A549 (cell line): ENCODE measurements at regions not wholly inside any gene's neighbourhood (a gene's known extent, or its start where the extent isn't known, plus 50 kb on each side); places are given as distances from the start of the nearest gene placed in this dataset.

Source experiments
- ATAC-seq, 2 experiments: fragments of 200-7000 bp in 1 of 2; fragments of >200 bp in 1 of 2; cut with Nextera tagmentation in 1 of 2; cut with Tn5 transposase in 1 of 2; 3 replicates each; pipeline versions ENCODE4 v1.8.0 to v1.9.1; 2018 to 2020; ENCODE audit warnings: mild to moderate bottlenecking in 1 of 2, moderate library complexity in 1 of 2
- CTCF ChIA-PET: fragments of 300-600 bp; sonication (Branson Sonifier 250); formaldehyde crosslinking; extraction: SDS; loops from one replicate; lab custom pipeline; 2021; ENCODE audit warnings: antibody characterized with exemption, inconsistent platforms; lab: Yijun Ruan, JAX
- POLR2A ChIA-PET: fragments of 350-600 bp; formaldehyde crosslinking; extraction: SDS; loops from one replicate; lab custom pipeline; 2021; ENCODE audit warnings: antibody characterized with exemption, inconsistent platforms; lab: Yijun Ruan, JAX
- DNase-seq, 2 experiments: peaks; one replicate each; pipeline versions ENCODE4 v3.0.0 to v3.0.0-alpha.2; 2011 to 2016; ENCODE audit warnings: low read depth in 1 of 2, low spot score in 1 of 2
- FAIRE-seq: peaks from 2 replicates; lab custom pipeline; 2011; peaks lifted over from hg19 to GRCh38; lab: Jason Lieb, UNC
- H3K27ac ChIP-seq, 2 experiments: fragments of >200 bp; sonication (Bioruptor Twin); formaldehyde crosslinking; 3 replicates each; pipeline ENCODE4 v1.5.1; 2016 to 2017
- H3K4me1 ChIP-seq: fragments of >200 bp; sonication (Bioruptor Twin); formaldehyde crosslinking; 3 replicates; pipeline ENCODE4 v1.6.1; 2016
- H3K4me2 ChIP-seq: fragments of >200 bp; sonication (Bioruptor Twin); formaldehyde crosslinking; 3 replicates; pipeline ENCODE4 v1.6.1; 2016
- H3K4me3 ChIP-seq: fragments of >200 bp; sonication (Bioruptor Twin); formaldehyde crosslinking; 3 replicates; pipeline ENCODE4 v1.5.1; 2016
- H3K9me3 ChIP-seq: fragments of >200 bp; sonication (Bioruptor Twin); formaldehyde crosslinking; 3 replicates; pipeline ENCODE4 v1.6.1; 2016
- ATOH8 ChIP-seq: fragments of 250-450 bp; sonication (Bioruptor Pico); IDR thresholded peaks from 2 replicates; pipeline ENCODE4 v1.5.0; 2020; ENCODE audit warnings: low read depth, mild to moderate bottlenecking, moderate library complexity
- BHLHE40 ChIP-seq: IDR thresholded peaks from 2 replicates; pipeline ENCODE4 v1.6.1; 2012; ENCODE audit warnings: low read depth, low read length, inconsistent platforms
- CBX8 ChIP-seq: fragments of 200-600 bp; sonication (generic); IDR thresholded peaks from 2 replicates; pipeline ENCODE4 v1.6.1; 2016
- CHD2 ChIP-seq: fragments of 150-350 bp; IDR thresholded peaks from 2 replicates; pipeline ENCODE4 v1.6.1; 2014; ENCODE audit warnings: low read length; ENCODE audit not compliant: partially characterized antibody
- CHD4 ChIP-seq: fragments of 200-600 bp; sonication (generic); IDR thresholded peaks from 2 replicates; pipeline ENCODE4 v1.6.1; 2016; ENCODE audit warnings: antibody characterized with exemption, mild to moderate bottlenecking, borderline replicate concordance
- EHF ChIP-seq: fragments of 250-450 bp; sonication (Bioruptor Pico); IDR thresholded peaks from 2 replicates; pipeline ENCODE4 v1.5.0; 2020; ENCODE audit warnings: mild to moderate bottlenecking
- FOSB ChIP-seq: fragments of 250-450 bp; sonication (Bioruptor Pico); IDR thresholded peaks from 2 replicates; pipeline ENCODE4 v1.5.0; 2020; ENCODE audit warnings: mild to moderate bottlenecking, moderate library complexity
- FOSL2 ChIP-seq, 2 experiments: fragments of 450-650 bp in 1 of 2; fragments of >200 bp in 1 of 2; sonication (Bioruptor Twin) in 1 of 2; formaldehyde crosslinking; IDR thresholded peaks; 2 replicates each; pipeline versions ENCODE4 v1.5.0 to v1.6.1; 2016 to 2020; ENCODE audit warnings: mild to moderate bottlenecking in 1 of 2, moderate library complexity in 1 of 2
- FOXS1 ChIP-seq: fragments of 250-450 bp; sonication (Bioruptor Pico); IDR thresholded peaks from 2 replicates; pipeline ENCODE4 v1.5.0; 2020; ENCODE audit warnings: mild to moderate bottlenecking, moderate library complexity
- HDAC2 ChIP-seq: fragments of 200-600 bp; sonication (generic); IDR thresholded peaks from 2 replicates; pipeline ENCODE4 v1.6.1; 2016
- HES2 ChIP-seq: fragments of >200 bp; sonication (Bioruptor Twin); formaldehyde crosslinking; IDR thresholded peaks from 2 replicates; pipeline ENCODE4 v1.6.1; 2016
- HEYL ChIP-seq: fragments of 250-450 bp; sonication (Bioruptor Pico); IDR thresholded peaks from 2 replicates; pipeline ENCODE4 v1.8.0; 2021; ENCODE audit warnings: mild to moderate bottlenecking, moderate library complexity
- HOXA7 ChIP-seq: fragments of 250-450 bp; sonication (Bioruptor Pico); IDR thresholded peaks from 2 replicates; pipeline ENCODE4 v1.5.0; 2020; ENCODE audit warnings: mild to moderate bottlenecking, moderate library complexity
- JUNB ChIP-seq: fragments of >200 bp; sonication (Bioruptor Twin); formaldehyde crosslinking; IDR thresholded peaks from 2 replicates; pipeline ENCODE4 v1.6.1; 2016
- MAFK ChIP-seq: fragments of 450-650 bp; IDR thresholded peaks from 2 replicates; pipeline ENCODE4 v1.6.1; 2014; ENCODE audit not compliant: partially characterized antibody
- MYC ChIP-seq: IDR thresholded peaks from 2 replicates; pipeline ENCODE4 v1.6.1; 2012; ENCODE audit warnings: mild to moderate bottlenecking, inconsistent platforms, low read length, improper control_type of control experiment, borderline replicate concordance
- NFE2L2 ChIP-seq: fragments of 150-350 bp; conservative IDR thresholded peaks from 2 replicates; pipeline ENCODE4 v1.6.1; 2014; ENCODE audit warnings: low read length
- POLR2A ChIP-seq: IDR thresholded peaks from 2 replicates; pipeline ENCODE4 v1.6.1; 2012; ENCODE audit warnings: mild to moderate bottlenecking, low read length
- RAD21 ChIP-seq, 2 experiments: fragments of >200 bp in 1 of 2; sonication (Bioruptor Twin) in 1 of 2; formaldehyde crosslinking in 1 of 2; IDR thresholded peaks in 1 of 2; conservative IDR thresholded peaks in 1 of 2; 2 replicates in 1 of 2; 3 replicates in 1 of 2; pipeline ENCODE4 v1.6.1; 2012 to 2018; ENCODE audit warnings: inconsistent platforms in 1 of 2
- RARB ChIP-seq: fragments of 250-450 bp; sonication (Bioruptor Pico); IDR thresholded peaks from 2 replicates; pipeline ENCODE4 v1.8.0; 2021; ENCODE audit warnings: mild to moderate bottlenecking, moderate library complexity
- RFX5 ChIP-seq: fragments of 450-650 bp; IDR thresholded peaks from 2 replicates; pipeline ENCODE4 v1.7.1; 2014; ENCODE audit warnings: antibody characterized with exemption, mild to moderate bottlenecking, moderate library complexity
- RNF2 ChIP-seq: fragments of 200-600 bp; sonication (generic); IDR thresholded peaks from 2 replicates; pipeline ENCODE4 v1.6.1; 2016; ENCODE audit warnings: low read depth, mild to moderate bottlenecking, antibody characterized with exemption, moderate library complexity, borderline replicate concordance
- SREBF2 ChIP-seq: fragments of 450-650 bp; IDR thresholded peaks from 2 replicates; pipeline ENCODE4 v1.6.1; 2014; ENCODE audit warnings: mild to moderate bottlenecking, moderate library complexity
- TFCP2L1 ChIP-seq: fragments of 250-450 bp; sonication (Bioruptor Pico); IDR thresholded peaks from 2 replicates; pipeline ENCODE4 v1.5.0; 2021; ENCODE audit warnings: mild to moderate bottlenecking
- ZFP36 ChIP-seq: fragments of 450-650 bp; IDR thresholded peaks from 2 replicates; pipeline ENCODE4 v1.6.1; 2014; ENCODE audit warnings: borderline replicate concordance; ENCODE audit not compliant: partially characterized antibody
- ZSCAN20 ChIP-seq: fragments of 250-450 bp; sonication (Bioruptor Pico); IDR thresholded peaks from 2 replicates; pipeline ENCODE4 v1.8.0; 2022; ENCODE audit warnings: mild to moderate bottlenecking, moderate library complexity
- WGBS: methylation state at CpG from one replicate; pipeline ENCODE4 v1.1.6; 2017; ENCODE audit errors: missing lambda C conversion rate; 5-methylcytosine and 5-hydroxymethylcytosine counted together
- TF ChIP-seq, protein P1 (sequence below): fragments of >200 bp; sonication (Bioruptor Twin); formaldehyde crosslinking; IDR thresholded peaks from 3 replicates; pipeline ENCODE4 v1.5.1; 2016
- TF ChIP-seq, protein P2 (sequence below): fragments of 150-350 bp; IDR thresholded peaks from 2 replicates; pipeline ENCODE4 v1.6.1; 2014; ENCODE audit warnings: low read depth, mild to moderate bottlenecking, low read length
- TF ChIP-seq, protein P3 (sequence below): IDR thresholded peaks from 2 replicates; pipeline ENCODE4 v1.6.1; 2012

- no peak overlapping the region for H3K4me3 ChIP-seq
- TF ChIP-seq ZSCAN20 (CRISPR knock-in tag) (no peak), NFE2L2 (no peak), RFX5 (no peak), HEYL (CRISPR knock-in tag) (no peak)
- DNase-seq (no peak), ATAC-seq (no peak), FAIRE-seq (no peak)
- ChIA-PET POLR2A (no interaction called here), CTCF (no interaction called here)
- no peak overlapping the region for H3K4me2 ChIP-seq
- no peak overlapping the region for H3K27ac ChIP-seq
- no peaks in the 10 kb centered on the region for H3K9me3 ChIP-seq
- H3K4me1 ChIP-seq: no peaks in the 10 kb centered on the region
- 31% methylated on average over 2 of the region's 2 CpGs for WGBS
Measured at GRCh38 chr1:5611431-5611830, 380.8 kb downstream of the NPHP4 start.

GRCh38 chr1:5610432-5610831, 381.8 kb downstream of the NPHP4 start:
- Histone ChIP-seq H3K9me3 (no peaks in the 10 kb centered on the region), H3K27ac (no peak overlapping the region), H3K4me3 (no peak overlapping the region), H3K4me1 (no peaks in the 10 kb centered on the region), H3K4me2 (no peak overlapping the region)
- ChIA-PET CTCF (no interaction called here), POLR2A (no interaction called here)
- no peak for TF ChIP-seq ZFP36
- TF ChIP-seq FOXS1 (CRISPR knock-in tag): no peak
- TF ChIP-seq RAD21 (conservative IDR thresholded peaks at IDR 0.05 in 1 of 2, IDR thresholded peaks at IDR 0.05 in 1 of 2): no peak
- no peak for TF ChIP-seq MAFK
- no peak for TF ChIP-seq HOXA7 (CRISPR knock-in tag)
- TF ChIP-seq CHD2: no peak
- TF ChIP-seq HDAC2: no peak
- TF ChIP-seq JUNB: no peak
- no peak for TF ChIP-seq POLR2A
- TF ChIP-seq, protein P1, sequence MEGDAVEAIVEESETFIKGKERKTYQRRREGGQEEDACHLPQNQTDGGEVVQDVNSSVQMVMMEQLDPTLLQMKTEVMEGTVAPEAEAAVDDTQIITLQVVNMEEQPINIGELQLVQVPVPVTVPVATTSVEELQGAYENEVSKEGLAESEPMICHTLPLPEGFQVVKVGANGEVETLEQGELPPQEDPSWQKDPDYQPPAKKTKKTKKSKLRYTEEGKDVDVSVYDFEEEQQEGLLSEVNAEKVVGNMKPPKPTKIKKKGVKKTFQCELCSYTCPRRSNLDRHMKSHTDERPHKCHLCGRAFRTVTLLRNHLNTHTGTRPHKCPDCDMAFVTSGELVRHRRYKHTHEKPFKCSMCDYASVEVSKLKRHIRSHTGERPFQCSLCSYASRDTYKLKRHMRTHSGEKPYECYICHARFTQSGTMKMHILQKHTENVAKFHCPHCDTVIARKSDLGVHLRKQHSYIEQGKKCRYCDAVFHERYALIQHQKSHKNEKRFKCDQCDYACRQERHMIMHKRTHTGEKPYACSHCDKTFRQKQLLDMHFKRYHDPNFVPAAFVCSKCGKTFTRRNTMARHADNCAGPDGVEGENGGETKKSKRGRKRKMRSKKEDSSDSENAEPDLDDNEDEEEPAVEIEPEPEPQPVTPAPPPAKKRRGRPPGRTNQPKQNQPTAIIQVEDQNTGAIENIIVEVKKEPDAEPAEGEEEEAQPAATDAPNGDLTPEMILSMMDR: no peak
- no peak for TF ChIP-seq RNF2
- TF ChIP-seq, protein P2, sequence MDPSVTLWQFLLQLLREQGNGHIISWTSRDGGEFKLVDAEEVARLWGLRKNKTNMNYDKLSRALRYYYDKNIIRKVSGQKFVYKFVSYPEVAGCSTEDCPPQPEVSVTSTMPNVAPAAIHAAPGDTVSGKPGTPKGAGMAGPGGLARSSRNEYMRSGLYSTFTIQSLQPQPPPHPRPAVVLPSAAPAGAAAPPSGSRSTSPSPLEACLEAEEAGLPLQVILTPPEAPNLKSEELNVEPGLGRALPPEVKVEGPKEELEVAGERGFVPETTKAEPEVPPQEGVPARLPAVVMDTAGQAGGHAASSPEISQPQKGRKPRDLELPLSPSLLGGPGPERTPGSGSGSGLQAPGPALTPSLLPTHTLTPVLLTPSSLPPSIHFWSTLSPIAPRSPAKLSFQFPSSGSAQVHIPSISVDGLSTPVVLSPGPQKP: no peak
- no peak for TF ChIP-seq CHD4
- TF ChIP-seq NFE2L2: no peak
- no peak for TF ChIP-seq FOSB (CRISPR knock-in tag)
- no peak for TF ChIP-seq BHLHE40
- no peak for TF ChIP-seq ATOH8 (CRISPR knock-in tag)
- TF ChIP-seq FOSL2 (IDR thresholded peaks at IDR 0.05): no peak
- TF ChIP-seq FOSL2 (CRISPR knock-in tag; IDR thresholded peaks at IDR 0.05): no peak
- TF ChIP-seq SREBF2: no peak
- 4% methylated on average over 1 of the region's 1 CpG for WGBS
- no peak for FAIRE-seq
- ATAC-seq: no peak
- no peak for DNase-seq

DNA sequence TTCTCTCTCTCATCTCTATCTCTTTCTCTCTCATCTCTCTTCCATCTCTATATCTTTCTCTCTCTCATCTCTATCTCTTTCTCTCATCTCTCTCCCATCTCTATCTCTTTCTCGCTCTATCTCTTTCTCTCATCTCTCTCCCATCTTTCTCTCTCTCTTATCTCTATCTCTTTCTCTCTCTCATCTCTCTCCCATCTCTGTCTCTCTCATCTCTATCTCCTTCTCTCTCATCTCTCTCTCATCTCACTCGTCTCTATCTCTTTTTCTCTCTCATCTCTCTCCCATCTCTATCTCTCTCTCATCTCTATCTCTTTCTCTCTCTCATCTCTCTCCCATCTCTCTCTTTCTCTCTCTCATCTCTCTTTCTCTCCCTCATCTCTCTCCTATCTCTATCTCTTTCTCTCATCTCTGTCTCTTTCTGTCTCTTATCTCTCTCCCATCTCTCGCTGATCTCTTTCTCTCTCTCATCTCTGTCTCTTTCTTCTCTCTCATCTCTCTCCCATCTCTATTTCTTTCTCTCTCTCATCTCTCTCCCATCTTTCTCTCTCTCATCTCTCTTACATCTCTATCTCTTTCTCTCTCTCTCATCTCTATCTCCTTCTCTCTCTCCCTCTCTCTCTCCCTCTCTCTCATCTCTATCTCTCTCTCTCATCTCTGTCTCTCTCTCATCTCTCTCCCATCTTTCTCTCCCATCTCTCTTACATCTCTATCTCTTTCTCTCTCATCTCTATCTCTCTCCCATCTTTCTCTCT, 388.7 kb downstream of the NPHP4 start:
- ATAC-seq (no peak), FAIRE-seq (no peak), DNase-seq (no peak)
- H3K4me3 ChIP-seq: no peak overlapping the region
- no peak overlapping the region for H3K27ac ChIP-seq
- 10% methylated on average over 3 of the region's 3 CpGs for WGBS
- H3K4me1 ChIP-seq: no peaks in the 10 kb centered on the region
- POLR2A ChIA-PET: no interaction called here
- no peak overlapping the region for H3K4me2 ChIP-seq
- CTCF ChIA-PET: no interaction called here
- no peaks in the 10 kb centered on the region for H3K9me3 ChIP-seq
- TF ChIP-seq RARB: no peak
- no peak for TF ChIP-seq HES2
- TF ChIP-seq FOSB (CRISPR knock-in tag): no peak
- TF ChIP-seq, protein P1: no peak
- TF ChIP-seq RNF2: no peak
- no peak for TF ChIP-seq MAFK
- TF ChIP-seq, protein P3, sequence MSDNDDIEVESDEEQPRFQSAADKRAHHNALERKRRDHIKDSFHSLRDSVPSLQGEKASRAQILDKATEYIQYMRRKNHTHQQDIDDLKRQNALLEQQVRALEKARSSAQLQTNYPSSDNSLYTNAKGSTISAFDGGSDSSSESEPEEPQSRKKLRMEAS: no peak
- TF ChIP-seq EHF (CRISPR knock-in tag): no peak
- no peak for TF ChIP-seq TFCP2L1 (CRISPR knock-in tag)
- TF ChIP-seq HOXA7 (CRISPR knock-in tag): no peak
- no peak for TF ChIP-seq CBX8
- TF ChIP-seq FOSL2 (IDR thresholded peaks at IDR 0.05): no peak
- no peak for TF ChIP-seq FOSL2 (CRISPR knock-in tag; IDR thresholded peaks at IDR 0.05)
- TF ChIP-seq POLR2A: no peak
- TF ChIP-seq HDAC2: no peak
- no peak for TF ChIP-seq MYC
